Right atrium auricular region (tissue), 2 donors: ENCODE measurements at regions not wholly inside any gene's neighbourhood (a gene's known extent, or its start where the extent isn't known, plus 50 kb on each side); places are given as distances from the start of the nearest gene placed in this dataset.

Experiments used
- DNase-seq: peaks from one replicate; pipeline ENCODE4 v3.0.0-alpha.2; 2019; ENCODE audit warnings: low spot score
- H3K27ac ChIP-seq, 2 donors: fragments of 200-600 bp; sonication (generic); 1 replicate in 1 of 2; 2 replicates in 1 of 2; pipeline ENCODE4 v1.5.1; 2016 to 2019
- H3K27me3 ChIP-seq, 2 donors: fragments of 200-600 bp; sonication (generic); one replicate each; pipeline versions ENCODE4 v1.5.1 to v1.6.0; 2017 to 2019
- H3K36me3 ChIP-seq: fragments of 200-600 bp; sonication (generic); one replicate; pipeline ENCODE4 v1.5.1; 2016
- H3K4me1 ChIP-seq, 2 donors: fragments of 200-600 bp; sonication (generic); one replicate each; pipeline versions ENCODE4 v1.5.1 to v1.6.0; 2017 to 2019
- H3K4me3 ChIP-seq, 2 donors: fragments of 200-600 bp; sonication (generic); 1 replicate in 1 of 2; 2 replicates in 1 of 2; pipeline ENCODE4 v1.5.1; 2017 to 2019; ENCODE audit warnings: mild to moderate bottlenecking in 1 of 2, moderate library complexity in 1 of 2
- H3K9me3 ChIP-seq, 2 donors: fragments of 200-600 bp; sonication (generic); one replicate each; pipeline ENCODE4 v1.5.1; 2019
- CTCF ChIP-seq, 2 donors: fragments of 200-600 bp; sonication (generic); IDR thresholded peaks; one replicate each; pipeline ENCODE4 v1.5.1; 2019; ENCODE audit warnings: antibody characterized with exemption in 2 of 2

- Histone ChIP-seq H3K4me1 (no peaks in the 10 kb centered on the region), H3K27me3 (no peaks in the 10 kb centered on the region), H3K9me3 (peaks cover 0 to 7% of the 10 kb centered on the region in 2 donors), H3K4me3 (no peak overlapping the region), H3K27ac (no peak overlapping the region), H3K36me3 (no peaks in the 10 kb centered on the region)
- TF ChIP-seq CTCF (IDR thresholded peaks at IDR 0.05), result no peak
- no peak for DNase-seq
These were observed 463.8 kb downstream of the EDEM1 start for GRCh38 chr3:5651351-5651750.

GRCh38 chr3:5653426-5654143 is 466.1 kb downstream of the EDEM1 start:
- no peak for DNase-seq
- Histone ChIP-seq H3K4me3 (no peak overlapping the region), H3K9me3 (peaks cover 0 to 14% of the 10 kb centered on the region in 2 donors), H3K27me3 (no peaks in the 10 kb centered on the region), H3K36me3 (no peaks in the 10 kb centered on the region), H3K4me1 (no peaks in the 10 kb centered on the region), H3K27ac (no peak overlapping the region)
- no peak for TF ChIP-seq CTCF (IDR thresholded peaks at IDR 0.05)

GRCh38 chr3:5657106-5657505 is 469.6 kb downstream of the EDEM1 start:
- Histone ChIP-seq H3K36me3 (no peaks in the 10 kb centered on the region), H3K27ac (no peak overlapping the region), H3K4me1 (no peaks in the 10 kb centered on the region), H3K27me3 (no peaks in the 10 kb centered on the region), H3K4me3 (no peak overlapping the region), H3K9me3 (peaks cover 0 to 17% of the 10 kb centered on the region in 2 donors)
- no peak for TF ChIP-seq CTCF (IDR thresholded peaks at IDR 0.05)
- DNase-seq, result no peak

GRCh38 chr3:5663601-5664000 is 476.1 kb downstream of the EDEM1 start:
- peaks cover 0 to 29% of the 10 kb centered on the region in 2 donors for H3K9me3 ChIP-seq
- H3K4me1 ChIP-seq, result no peaks in the 10 kb centered on the region
- TF ChIP-seq CTCF (IDR thresholded peaks at IDR 0.05), result no peak
- DNase-seq, result no peak
- no peaks in the 10 kb centered on the region for H3K36me3 ChIP-seq
- H3K27ac ChIP-seq, result no peak overlapping the region
- H3K4me3 ChIP-seq, result no peak overlapping the region
- no peaks in the 10 kb centered on the region for H3K27me3 ChIP-seq

GRCh38 chr3:5666455-5666854 is 478.9 kb downstream of the EDEM1 start:
- no peak for TF ChIP-seq CTCF (IDR thresholded peaks at IDR 0.05)
- no peak overlapping the region for H3K27ac ChIP-seq
- H3K27me3 ChIP-seq, result no peaks in the 10 kb centered on the region
- no peaks in the 10 kb centered on the region for H3K36me3 ChIP-seq
- H3K9me3 ChIP-seq, result peaks cover 0 to 29% of the 10 kb centered on the region in 2 donors
- no peaks in the 10 kb centered on the region for H3K4me1 ChIP-seq
- DNase-seq, result no peak
- no peak overlapping the region for H3K4me3 ChIP-seq

GRCh38 chr3:5673521-5673920 is 486.0 kb downstream of the EDEM1 start:
- no peak overlapping the region for H3K27ac ChIP-seq
- no peak overlapping the region for H3K4me3 ChIP-seq
- no peak for TF ChIP-seq CTCF (IDR thresholded peaks at IDR 0.05)
- no peak for DNase-seq
- H3K27me3 ChIP-seq, result no peaks in the 10 kb centered on the region
- H3K9me3 ChIP-seq, result no peaks in the 10 kb centered on the region
- H3K4me1 ChIP-seq, result no peaks in the 10 kb centered on the region
- no peaks in the 10 kb centered on the region for H3K36me3 ChIP-seq
